ENCODE measurements at regions not wholly inside any gene's neighbourhood (a gene's known extent, or its start where the extent isn't known, plus 50 kb on each side); places are given as distances from the start of the nearest gene placed in this dataset.

DNA sequence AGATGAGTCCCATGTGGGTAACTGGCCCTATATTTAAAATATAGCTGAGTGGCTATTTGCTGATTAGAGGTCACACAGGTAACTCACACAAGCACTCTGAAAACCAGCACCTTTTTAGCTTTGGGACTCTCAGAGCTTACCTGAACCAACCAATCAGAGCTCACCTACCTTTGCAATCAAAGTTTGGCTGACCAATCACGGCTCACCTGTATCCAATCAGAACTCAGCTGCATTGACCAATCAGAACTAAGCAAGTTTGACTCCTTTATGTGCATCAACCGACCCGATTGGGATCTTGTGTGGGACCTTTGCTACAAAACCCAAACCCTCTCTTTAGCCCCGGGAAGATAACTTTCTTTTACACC lies 106.8 kb upstream of the NXT1 start:
- no peaks in the 10 kb centered on the region for H3K36me3 ChIP-seq (ENCODE audit: low read depth, missing control alignments)
- H3K4me1 ChIP-seq = peaks cover 18% of the 10 kb centered on the region
- peak; percentile 41 for DNase-seq
- 30 to 52% methylated on average over 4 of the region's 4 CpGs for WGBS, 2 donors
- intact Hi-C loops (cut with DNase I; ENCODE audit: low total_unique reads) = loop anchor here (10.0 kb wide), 1 partner anchor 549 kb away; no protein-coding TSS in a partner anchor
- H3K4me3 ChIP-seq = no peak overlapping the region
- peak overlapping the region in 1 of 2 donors; percentile 61 for H3K27ac ChIP-seq
- no peaks in the 10 kb centered on the region for H3K27me3 ChIP-seq
- H3K9me3 ChIP-seq = no peaks in the 10 kb centered on the region
- TF ChIP-seq POLR2A (IDR thresholded peaks at IDR 0.05) = no peak
- TF ChIP-seq, protein P1, sequence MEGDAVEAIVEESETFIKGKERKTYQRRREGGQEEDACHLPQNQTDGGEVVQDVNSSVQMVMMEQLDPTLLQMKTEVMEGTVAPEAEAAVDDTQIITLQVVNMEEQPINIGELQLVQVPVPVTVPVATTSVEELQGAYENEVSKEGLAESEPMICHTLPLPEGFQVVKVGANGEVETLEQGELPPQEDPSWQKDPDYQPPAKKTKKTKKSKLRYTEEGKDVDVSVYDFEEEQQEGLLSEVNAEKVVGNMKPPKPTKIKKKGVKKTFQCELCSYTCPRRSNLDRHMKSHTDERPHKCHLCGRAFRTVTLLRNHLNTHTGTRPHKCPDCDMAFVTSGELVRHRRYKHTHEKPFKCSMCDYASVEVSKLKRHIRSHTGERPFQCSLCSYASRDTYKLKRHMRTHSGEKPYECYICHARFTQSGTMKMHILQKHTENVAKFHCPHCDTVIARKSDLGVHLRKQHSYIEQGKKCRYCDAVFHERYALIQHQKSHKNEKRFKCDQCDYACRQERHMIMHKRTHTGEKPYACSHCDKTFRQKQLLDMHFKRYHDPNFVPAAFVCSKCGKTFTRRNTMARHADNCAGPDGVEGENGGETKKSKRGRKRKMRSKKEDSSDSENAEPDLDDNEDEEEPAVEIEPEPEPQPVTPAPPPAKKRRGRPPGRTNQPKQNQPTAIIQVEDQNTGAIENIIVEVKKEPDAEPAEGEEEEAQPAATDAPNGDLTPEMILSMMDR (IDR thresholded peaks at IDR 0.05) = no peak

DNA sequence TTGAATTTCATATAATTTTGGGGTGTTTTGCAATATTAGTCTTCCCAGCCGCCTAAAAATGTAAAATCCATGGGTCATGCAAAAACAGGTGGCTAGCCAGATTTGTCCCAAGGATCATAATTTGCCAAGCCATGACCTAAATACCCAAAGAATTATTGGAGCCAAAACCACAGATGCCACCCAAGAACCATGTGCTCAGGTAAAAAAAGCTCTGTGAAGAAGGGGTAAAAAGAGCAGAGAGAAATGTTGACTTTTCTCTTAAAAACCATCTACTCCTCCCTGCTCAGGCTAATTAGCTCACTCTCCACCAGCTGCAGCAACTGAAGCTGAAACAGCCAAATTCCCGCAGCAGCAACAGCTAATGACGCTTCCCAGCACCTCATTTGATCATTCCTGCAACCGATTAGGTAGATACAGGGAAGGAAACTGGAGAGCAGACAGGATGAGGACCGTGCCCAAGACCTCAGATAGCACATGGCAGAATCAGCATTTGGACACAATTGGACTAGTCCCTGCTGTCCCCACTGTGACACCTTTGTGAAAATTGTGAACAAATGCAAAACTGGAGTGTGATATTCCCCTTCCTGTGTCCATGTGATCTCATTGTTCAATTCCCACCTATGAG lies 107.9 kb upstream of the NXT1 start:
- no peak for DNase-seq
- H3K4me1 ChIP-seq = peaks cover 15% of the 10 kb centered on the region
- no peaks in the 10 kb centered on the region for H3K27me3 ChIP-seq
- no peak overlapping the region for H3K27ac ChIP-seq
- TF ChIP-seq, protein P1 (IDR thresholded peaks at IDR 0.05) = no peak
- TF ChIP-seq POLR2A (IDR thresholded peaks at IDR 0.05) = no peak
- no peaks in the 10 kb centered on the region for H3K36me3 ChIP-seq (ENCODE audit: low read depth, missing control alignments)
- intact Hi-C loops (cut with DNase I; ENCODE audit: low total_unique reads) = loop anchor here (10.0 kb wide), 1 partner anchor 548 kb away; no protein-coding TSS in a partner anchor
- H3K4me3 ChIP-seq = no peak overlapping the region
- 56 to 58% methylated on average over 5 of the region's 5 CpGs for WGBS, 2 donors
- no peaks in the 10 kb centered on the region for H3K9me3 ChIP-seq

GRCh38 chr20:23242104-23242503 lies 108.5 kb upstream of the NXT1 start:
- no peak for DNase-seq
- Histone ChIP-seq H3K4me3 (no peak overlapping the region), H3K27ac (no peak overlapping the region), H3K9me3 (no peaks in the 10 kb centered on the region), H3K27me3 (no peaks in the 10 kb centered on the region), H3K4me1 (peaks cover 11% of the 10 kb centered on the region), H3K36me3 (ENCODE audit: low read depth, missing control alignments) (no peaks in the 10 kb centered on the region)
- WGBS, 2 donors = 87 to 92% methylated on average over 2 of the region's 2 CpGs
- intact Hi-C loops (cut with DNase I; ENCODE audit: low total_unique reads) = loop anchor here (10.0 kb wide), 1 partner anchor 547 kb away; no protein-coding TSS in a partner anchor
- TF ChIP-seq, protein P1 (IDR thresholded peaks at IDR 0.05) = no peak
- TF ChIP-seq POLR2A (IDR thresholded peaks at IDR 0.05) = no peak

DNA sequence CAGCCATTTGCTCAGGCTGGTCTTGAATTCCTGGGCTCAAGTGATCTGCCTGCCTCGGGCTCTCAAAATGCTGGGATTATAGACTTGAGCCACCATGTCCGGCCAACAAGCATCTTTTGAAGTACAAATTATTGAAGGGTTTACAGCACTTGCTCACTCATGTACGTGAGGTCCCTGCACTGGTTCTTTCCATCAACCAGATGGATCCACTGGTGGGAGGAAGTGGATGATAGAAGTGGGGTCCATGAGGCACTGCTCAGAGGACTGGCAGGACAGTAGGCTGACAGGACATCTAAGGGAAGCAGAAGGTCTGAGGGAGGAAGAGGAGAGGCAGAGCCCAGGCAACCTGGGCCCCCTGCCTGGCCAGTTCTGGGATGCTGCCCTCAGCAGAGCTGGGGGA lies 109.2 kb upstream of the NXT1 start:
- peaks cover 11% of the 10 kb centered on the region for H3K4me1 ChIP-seq
- H3K36me3 ChIP-seq (ENCODE audit: low read depth, missing control alignments) = no peaks in the 10 kb centered on the region
- WGBS, 2 donors = 91 to 95% methylated on average over 3 of the region's 3 CpGs
- intact Hi-C loops (cut with DNase I; ENCODE audit: low total_unique reads) = loop anchor here (10.0 kb wide), 1 partner anchor 547 kb away; no protein-coding TSS in a partner anchor
- no peak overlapping the region for H3K27ac ChIP-seq
- DNase-seq = no peak
- H3K4me3 ChIP-seq = no peak overlapping the region
- no peak for TF ChIP-seq POLR2A (IDR thresholded peaks at IDR 0.05)
- TF ChIP-seq, protein P1 (IDR thresholded peaks at IDR 0.05) = no peak
- no peaks in the 10 kb centered on the region for H3K27me3 ChIP-seq
- H3K9me3 ChIP-seq = no peaks in the 10 kb centered on the region

DNA sequence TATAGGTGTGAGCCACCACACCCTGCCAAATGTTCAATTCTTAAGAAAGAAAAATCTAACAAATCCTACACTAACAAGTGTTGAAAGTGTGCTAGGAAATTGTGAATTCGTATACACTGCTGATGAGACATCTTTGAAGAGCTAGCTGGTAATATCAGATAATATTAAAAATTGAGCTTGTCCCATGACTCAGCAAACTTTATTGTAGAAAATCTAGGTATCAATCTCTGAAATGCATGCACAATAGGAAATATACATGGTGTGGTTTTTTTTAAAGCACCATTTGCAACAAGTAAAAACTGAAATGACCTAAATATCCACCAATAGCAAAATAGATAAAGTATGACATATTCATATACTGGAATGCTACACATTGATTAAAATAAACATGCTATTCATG lies 110.1 kb upstream of the NXT1 start:
- Histone ChIP-seq H3K36me3 (ENCODE audit: low read depth, missing control alignments) (no peaks in the 10 kb centered on the region), H3K4me1 (peaks cover 12% of the 10 kb centered on the region), H3K4me3 (no peak overlapping the region), H3K9me3 (no peaks in the 10 kb centered on the region), H3K27ac (no peak overlapping the region), H3K27me3 (no peaks in the 10 kb centered on the region)
- TF ChIP-seq POLR2A (IDR thresholded peaks at IDR 0.05) = no peak
- TF ChIP-seq, protein P1 (IDR thresholded peaks at IDR 0.05) = no peak
- 94 to 96% methylated on average over 1 of the region's 1 CpG for WGBS, 2 donors
- DNase-seq = no peak
- intact Hi-C loops (cut with DNase I; ENCODE audit: low total_unique reads) = loop anchor here (10.0 kb wide), 1 partner anchor 546 kb away; no protein-coding TSS in a partner anchor

All from testis (tissue), 2 donors.